ENCODE measurements at regions not wholly inside any gene's neighbourhood (a gene's known extent, or its start where the extent isn't known, plus 50 kb on each side); places are given as distances from the start of the nearest gene placed in this dataset.

DNA sequence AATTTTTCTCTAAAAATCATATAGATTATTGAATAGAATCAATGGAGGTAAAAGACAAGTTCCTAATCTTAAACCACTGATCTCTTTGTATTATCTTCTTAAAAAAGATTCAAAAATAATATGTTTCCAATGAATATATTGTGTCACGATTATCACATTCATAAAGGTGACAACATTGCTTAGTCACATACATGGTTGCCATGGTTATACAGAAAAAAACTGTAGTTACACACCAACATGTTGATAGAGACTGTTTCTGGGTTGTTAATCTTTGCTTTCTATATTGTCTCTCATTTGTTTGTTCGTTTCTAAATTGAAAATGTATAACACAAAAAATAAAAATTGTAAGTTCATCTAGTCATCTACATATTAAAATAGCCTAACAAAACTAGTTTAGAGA lies 376.0 kb upstream of the ALCAM start:
- intact Hi-C loops (cut with micrococcal nuclease), result no loop called here
- TF ChIP-seq, protein P1, sequence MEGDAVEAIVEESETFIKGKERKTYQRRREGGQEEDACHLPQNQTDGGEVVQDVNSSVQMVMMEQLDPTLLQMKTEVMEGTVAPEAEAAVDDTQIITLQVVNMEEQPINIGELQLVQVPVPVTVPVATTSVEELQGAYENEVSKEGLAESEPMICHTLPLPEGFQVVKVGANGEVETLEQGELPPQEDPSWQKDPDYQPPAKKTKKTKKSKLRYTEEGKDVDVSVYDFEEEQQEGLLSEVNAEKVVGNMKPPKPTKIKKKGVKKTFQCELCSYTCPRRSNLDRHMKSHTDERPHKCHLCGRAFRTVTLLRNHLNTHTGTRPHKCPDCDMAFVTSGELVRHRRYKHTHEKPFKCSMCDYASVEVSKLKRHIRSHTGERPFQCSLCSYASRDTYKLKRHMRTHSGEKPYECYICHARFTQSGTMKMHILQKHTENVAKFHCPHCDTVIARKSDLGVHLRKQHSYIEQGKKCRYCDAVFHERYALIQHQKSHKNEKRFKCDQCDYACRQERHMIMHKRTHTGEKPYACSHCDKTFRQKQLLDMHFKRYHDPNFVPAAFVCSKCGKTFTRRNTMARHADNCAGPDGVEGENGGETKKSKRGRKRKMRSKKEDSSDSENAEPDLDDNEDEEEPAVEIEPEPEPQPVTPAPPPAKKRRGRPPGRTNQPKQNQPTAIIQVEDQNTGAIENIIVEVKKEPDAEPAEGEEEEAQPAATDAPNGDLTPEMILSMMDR (IDR thresholded peaks at IDR 0.05; ENCODE audit: unreplicated experiment), result no peak
- H3K27ac Mint-ChIP-seq (ENCODE audit: low read depth, unreplicated experiment), result no peak overlapping the region
- H3K36me3 Mint-ChIP-seq (ENCODE audit: insufficient read depth, unreplicated experiment), result no peaks in the 10 kb centered on the region
- H3K9me3 Mint-ChIP-seq (ENCODE audit: unreplicated experiment), result no peaks in the 10 kb centered on the region
- H3K4me1 Mint-ChIP-seq (ENCODE audit: insufficient read depth, unreplicated experiment), result no peaks in the 10 kb centered on the region
- POLR2A ChIA-PET, result interaction anchor here (0.7 kb wide), 1 partner anchor 266 kb away, joined by 3 read pairs; no protein-coding TSS in a partner anchor
- no peaks in the 10 kb centered on the region for H3K27me3 Mint-ChIP-seq (ENCODE audit: insufficient read depth, unreplicated experiment)
- BruUV-seq (replicated peaks), result no TSS peak
- CTCF ChIA-PET, result no interaction called here
- DNase-seq (ENCODE audit: unreplicated experiment), result no peak
- H3K4me3 Mint-ChIP-seq (ENCODE audit: unreplicated experiment), result no peak overlapping the region

- no peak for DNase-seq (ENCODE audit: unreplicated experiment)
- H3K4me3 Mint-ChIP-seq (ENCODE audit: unreplicated experiment), result no peak overlapping the region
- TF ChIP-seq, protein P1 (IDR thresholded peaks at IDR 0.05; ENCODE audit: unreplicated experiment), result no peak
- H3K27ac Mint-ChIP-seq (ENCODE audit: low read depth, unreplicated experiment), result no peak overlapping the region
- intact Hi-C loops (cut with micrococcal nuclease), result no loop called here
- no peaks in the 10 kb centered on the region for H3K9me3 Mint-ChIP-seq (ENCODE audit: unreplicated experiment)
- H3K27me3 Mint-ChIP-seq (ENCODE audit: insufficient read depth, unreplicated experiment), result no peaks in the 10 kb centered on the region
- no peaks in the 10 kb centered on the region for H3K4me1 Mint-ChIP-seq (ENCODE audit: insufficient read depth, unreplicated experiment)
- BruUV-seq (replicated peaks), result no TSS peak
- no peaks in the 10 kb centered on the region for H3K36me3 Mint-ChIP-seq (ENCODE audit: insufficient read depth, unreplicated experiment)
- CTCF ChIA-PET, result no interaction called here
- POLR2A ChIA-PET, result no interaction called here
These were observed 374.0 kb upstream of the ALCAM start for GRCh38 chr3:104992676-104993075.

- ChIA-PET CTCF (interaction anchor here (1.5 kb wide), 1 partner anchor 35 kb away, joined by 5 read pairs; no protein-coding TSS in a partner anchor), POLR2A (no interaction called here)
- no peak for DNase-seq (ENCODE audit: unreplicated experiment)
- no TSS peak for BruUV-seq (replicated peaks)
- intact Hi-C loops (cut with micrococcal nuclease), result no loop called here
- H3K4me1 Mint-ChIP-seq (ENCODE audit: insufficient read depth, unreplicated experiment), result no peaks in the 10 kb centered on the region
- TF ChIP-seq, protein P1 (IDR thresholded peaks at IDR 0.05; ENCODE audit: unreplicated experiment), result no peak
- no peak overlapping the region for H3K27ac Mint-ChIP-seq (ENCODE audit: low read depth, unreplicated experiment)
- H3K9me3 Mint-ChIP-seq (ENCODE audit: unreplicated experiment), result no peaks in the 10 kb centered on the region
- H3K4me3 Mint-ChIP-seq (ENCODE audit: unreplicated experiment), result no peak overlapping the region
- no peaks in the 10 kb centered on the region for H3K36me3 Mint-ChIP-seq (ENCODE audit: insufficient read depth, unreplicated experiment)
- H3K27me3 Mint-ChIP-seq (ENCODE audit: insufficient read depth, unreplicated experiment), result no peaks in the 10 kb centered on the region
These were observed 360.5 kb upstream of the ALCAM start for GRCh38 chr3:105006164-105006563.

DNA sequence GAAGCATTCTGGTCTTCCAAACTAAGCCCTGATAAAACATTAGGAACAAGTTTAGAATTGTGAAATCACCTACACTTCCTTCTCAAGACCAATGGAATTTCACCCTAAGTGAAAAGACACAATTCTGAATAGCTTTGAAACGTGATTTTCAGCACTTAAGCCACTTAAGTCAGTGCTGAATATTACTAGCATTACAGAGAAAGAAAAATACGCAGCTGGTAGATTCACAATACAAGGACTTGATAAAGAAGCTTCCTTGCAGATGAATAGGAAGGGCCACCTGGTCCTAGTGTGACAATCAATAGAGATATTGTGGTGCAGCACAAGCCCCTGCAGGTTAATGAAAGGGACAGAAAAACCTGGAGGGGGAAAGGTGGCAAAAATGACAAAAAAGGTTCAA lies 353.1 kb upstream of the ALCAM start:
- no peaks in the 10 kb centered on the region for H3K36me3 Mint-ChIP-seq (ENCODE audit: insufficient read depth, unreplicated experiment)
- BruUV-seq (replicated peaks), result no TSS peak
- H3K4me1 Mint-ChIP-seq (ENCODE audit: insufficient read depth, unreplicated experiment), result no peaks in the 10 kb centered on the region
- no peak overlapping the region for H3K4me3 Mint-ChIP-seq (ENCODE audit: unreplicated experiment)
- TF ChIP-seq, protein P1 (IDR thresholded peaks at IDR 0.05; ENCODE audit: unreplicated experiment), result no peak
- H3K27me3 Mint-ChIP-seq (ENCODE audit: insufficient read depth, unreplicated experiment), result no peaks in the 10 kb centered on the region
- DNase-seq (ENCODE audit: unreplicated experiment), result no peak
- H3K9me3 Mint-ChIP-seq (ENCODE audit: unreplicated experiment), result no peaks in the 10 kb centered on the region
- no peak overlapping the region for H3K27ac Mint-ChIP-seq (ENCODE audit: low read depth, unreplicated experiment)
- intact Hi-C loops (cut with micrococcal nuclease), result no loop called here
- ChIA-PET POLR2A (no interaction called here), CTCF (interaction anchor here (0.6 kb wide), 1 partner anchor 180 kb away, joined by 4 read pairs; no protein-coding TSS in a partner anchor)
